GM20000 (cell line): ENCODE measurements at regions not wholly inside any gene's neighbourhood (a gene's known extent, or its start where the extent isn't known, plus 50 kb on each side); places are given as distances from the start of the nearest gene placed in this dataset.

Experiments
- DNase-seq: peaks from one replicate; pipeline ENCODE4 v3.0.0; 2012; ENCODE audit warnings: low spot score
- CTCF ChIP-seq: IDR thresholded peaks from 2 replicates; pipeline ENCODE4 v1.5.1; 2012; ENCODE audit warnings: mild to moderate bottlenecking, control low read depth; ENCODE audit errors: extremely low read depth, missing control alignments

DNA sequence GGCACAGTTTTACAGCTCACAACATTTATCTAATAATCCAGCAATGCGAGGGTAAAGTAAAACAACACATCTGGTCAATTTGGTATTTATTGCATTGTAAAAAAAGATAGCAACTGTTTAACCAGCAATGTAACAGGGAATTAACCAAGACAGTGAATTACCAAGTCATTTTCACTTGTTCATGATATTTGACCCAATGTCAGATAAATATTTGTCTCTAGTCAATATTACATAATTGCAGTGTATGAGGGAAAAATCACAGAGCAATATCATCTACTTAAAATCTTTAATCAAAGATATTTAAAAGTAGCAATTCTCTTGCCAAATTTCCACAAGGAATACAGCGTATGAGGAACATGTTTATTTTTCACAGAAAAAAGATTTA, 1265.1 kb upstream of the CHAC2 start:
- no peak for DNase-seq
- TF ChIP-seq CTCF, result no peak

DNA sequence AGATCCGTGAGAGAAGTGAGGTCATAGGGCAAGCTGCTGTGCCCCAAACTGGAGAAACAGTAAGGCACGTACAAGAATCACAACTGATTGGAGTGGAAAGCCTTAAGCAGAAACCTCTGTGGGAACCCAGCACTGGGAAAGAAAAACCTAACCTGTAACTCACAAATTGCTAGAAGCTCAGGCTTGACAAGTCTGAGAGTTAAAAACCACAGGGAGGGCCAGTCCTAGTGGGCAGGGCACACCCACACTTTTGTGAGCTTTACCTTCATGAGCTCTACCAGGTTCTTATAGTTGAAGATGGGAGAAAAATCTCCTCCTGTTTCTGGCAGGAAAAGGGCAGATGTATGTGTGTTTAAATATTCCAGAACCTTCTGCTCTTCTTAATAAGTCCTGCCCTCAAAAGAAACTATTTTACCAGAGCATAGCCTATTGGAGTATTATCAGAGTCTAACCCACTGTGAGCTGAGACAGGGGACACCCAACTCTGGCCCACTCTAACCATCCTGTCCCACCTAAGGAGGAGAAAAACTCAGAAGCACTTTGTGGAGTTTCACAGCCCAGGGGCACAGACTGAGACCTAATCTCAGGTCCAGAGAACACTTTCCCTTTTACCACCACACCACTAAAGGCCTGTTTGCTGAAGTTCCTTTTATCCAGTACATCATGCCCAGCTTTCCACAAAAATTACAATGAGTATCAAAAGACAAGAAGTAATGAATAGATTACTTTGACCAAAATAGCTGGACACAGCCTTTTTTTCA, 1265.7 kb upstream of the CHAC2 start:
- TF ChIP-seq CTCF, result no peak
- no peak for DNase-seq

DNA sequence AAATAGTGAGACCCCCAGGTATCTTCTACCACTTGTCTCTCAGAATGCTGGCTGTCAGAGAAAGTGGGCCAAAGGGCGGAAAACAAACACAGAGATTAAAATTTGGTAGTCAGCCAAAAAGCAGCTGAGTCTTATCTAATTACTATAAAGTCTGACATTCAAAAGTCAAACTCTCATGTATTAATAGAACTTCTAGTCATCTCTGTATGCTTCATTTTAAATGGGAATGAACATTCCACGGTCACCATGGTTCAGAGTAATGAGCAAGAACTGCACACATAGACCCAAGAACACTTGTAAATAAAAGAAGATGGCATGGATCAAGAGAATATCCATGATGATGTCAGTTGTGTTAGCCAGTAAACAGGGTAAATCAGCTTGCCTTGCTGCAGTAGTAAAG, 1267.0 kb upstream of the CHAC2 start:
- no peak for TF ChIP-seq CTCF
- no peak for DNase-seq

DNA sequence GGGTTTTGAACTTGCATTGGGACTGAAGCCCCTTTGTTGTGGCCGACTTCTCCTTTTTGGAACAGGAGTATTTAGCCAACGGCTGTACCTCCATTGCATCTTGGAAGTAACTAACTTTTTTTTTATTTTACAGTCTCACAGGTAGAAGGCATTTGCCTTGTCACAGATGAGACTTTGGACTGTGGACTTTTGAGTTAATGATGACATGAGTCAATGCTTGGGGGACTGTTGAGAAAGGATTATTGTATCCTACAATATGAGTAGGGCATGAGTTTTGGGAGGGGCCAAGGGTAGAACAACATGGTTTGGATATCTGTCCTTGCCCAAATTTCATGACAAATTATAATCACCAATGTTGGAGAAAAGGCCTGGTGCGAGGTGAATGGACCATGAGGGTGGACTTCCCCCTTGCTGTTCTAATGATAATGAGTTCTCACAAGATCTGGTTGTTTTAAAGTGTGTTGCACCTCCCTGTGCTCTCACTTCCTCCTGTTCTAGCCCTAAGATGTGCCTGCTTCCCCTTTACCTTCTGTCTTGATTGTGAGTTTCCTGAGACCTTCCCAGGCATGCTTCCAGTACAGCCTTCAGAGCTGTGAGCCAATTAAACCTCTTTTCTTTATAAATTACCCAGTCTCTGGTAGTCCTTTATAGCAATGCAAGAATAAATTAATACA, 1269.4 kb upstream of the CHAC2 start:
- TF ChIP-seq CTCF, result no peak

DNA sequence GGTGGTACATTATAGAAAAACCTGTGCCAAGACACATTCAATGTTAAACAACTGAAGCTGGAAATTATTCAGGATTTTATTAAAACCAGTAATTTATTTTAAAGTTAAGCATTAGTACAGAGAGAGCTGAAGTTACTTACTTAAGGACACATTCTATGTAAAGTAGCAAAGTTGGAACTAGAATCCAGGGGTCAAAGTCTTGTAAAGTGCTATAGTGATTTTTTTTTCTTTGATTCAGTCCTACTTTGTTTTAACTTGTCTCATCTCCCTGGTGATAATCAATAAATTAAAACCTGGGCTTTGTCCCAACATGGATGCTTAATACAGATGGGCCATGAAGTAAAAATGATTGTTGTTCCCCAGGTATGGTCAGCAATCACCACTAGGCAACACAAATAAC, 1271.8 kb upstream of the CHAC2 start:
- DNase-seq, result no peak
- no peak for TF ChIP-seq CTCF

More for the DNA sequence above, 1269.4 kb upstream of the CHAC2 start:
- DNase-seq, result no peak

GRCh38 chr2:52477166-52477565, 1290.4 kb upstream of the CHAC2 start:
- no peak for DNase-seq
- TF ChIP-seq CTCF, result no peak

- DNase-seq, result no peak
- no peak for TF ChIP-seq CTCF
These were observed 1292.0 kb upstream of the CHAC2 start for GRCh38 chr2:52475590-52475989.
